Ovary (tissue), 3 donors: ENCODE measurements at regions not wholly inside any gene's neighbourhood (a gene's known extent, or its start where the extent isn't known, plus 50 kb on each side); places are given as distances from the start of the nearest gene placed in this dataset.

ENCODE experiments used
- EP300 ChIP-seq: sonication (generic); formaldehyde crosslinking; IDR thresholded peaks from one replicate; pipeline ENCODE4 v1.6.1; 2017; ENCODE audit warnings: antibody characterized with exemption
- POLR2A ChIP-seq: fragments of 450-650 bp; IDR thresholded peaks from one replicate; pipeline ENCODE4 v1.6.1; 2017; ENCODE audit warnings: antibody characterized with exemption, mild to moderate bottlenecking, moderate library complexity
- TF ChIP-seq, protein P1 (sequence below), 3 donors: fragments of 450-650 bp in 2 of 3; fragments of 200-600 bp in 1 of 3; IDR thresholded peaks; one replicate each; pipeline versions ENCODE4 v1.5.1 to v1.8.0; 2016 to 2022; ENCODE audit warnings: antibody characterized with exemption in 3 of 3, mild to moderate bottlenecking in 1 of 3
- donor health status: DM: no; HTN: no; CAD: no.

DNA sequence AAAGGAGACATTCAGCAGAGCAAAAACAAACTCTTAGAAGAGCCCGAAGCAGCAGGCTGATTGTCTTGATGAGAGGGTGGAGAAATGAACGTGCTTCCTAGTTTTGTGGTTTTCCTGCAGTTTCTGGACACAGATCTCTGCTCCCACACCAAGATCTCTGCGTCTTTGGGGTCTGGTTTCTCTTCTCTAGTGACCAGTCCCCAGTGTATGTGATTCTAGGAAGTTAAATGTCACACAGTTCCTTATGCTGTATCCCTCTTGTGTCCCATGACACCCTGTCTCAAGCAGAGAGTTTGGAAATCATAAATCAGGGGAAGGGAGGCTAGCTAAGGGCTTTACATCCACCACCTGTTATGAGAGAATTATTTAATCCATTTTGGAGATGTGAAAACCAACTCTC is 55.4 kb upstream of the KLF14 start:
- TF ChIP-seq POLR2A = no peak
- TF ChIP-seq EP300 = no peak
- TF ChIP-seq, protein P1, sequence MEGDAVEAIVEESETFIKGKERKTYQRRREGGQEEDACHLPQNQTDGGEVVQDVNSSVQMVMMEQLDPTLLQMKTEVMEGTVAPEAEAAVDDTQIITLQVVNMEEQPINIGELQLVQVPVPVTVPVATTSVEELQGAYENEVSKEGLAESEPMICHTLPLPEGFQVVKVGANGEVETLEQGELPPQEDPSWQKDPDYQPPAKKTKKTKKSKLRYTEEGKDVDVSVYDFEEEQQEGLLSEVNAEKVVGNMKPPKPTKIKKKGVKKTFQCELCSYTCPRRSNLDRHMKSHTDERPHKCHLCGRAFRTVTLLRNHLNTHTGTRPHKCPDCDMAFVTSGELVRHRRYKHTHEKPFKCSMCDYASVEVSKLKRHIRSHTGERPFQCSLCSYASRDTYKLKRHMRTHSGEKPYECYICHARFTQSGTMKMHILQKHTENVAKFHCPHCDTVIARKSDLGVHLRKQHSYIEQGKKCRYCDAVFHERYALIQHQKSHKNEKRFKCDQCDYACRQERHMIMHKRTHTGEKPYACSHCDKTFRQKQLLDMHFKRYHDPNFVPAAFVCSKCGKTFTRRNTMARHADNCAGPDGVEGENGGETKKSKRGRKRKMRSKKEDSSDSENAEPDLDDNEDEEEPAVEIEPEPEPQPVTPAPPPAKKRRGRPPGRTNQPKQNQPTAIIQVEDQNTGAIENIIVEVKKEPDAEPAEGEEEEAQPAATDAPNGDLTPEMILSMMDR (IDR thresholded peaks at IDR 0.05) = no peak
